Suprapubic skin (tissue), 4 donors: ENCODE measurements at regions not wholly inside any gene's neighbourhood (a gene's known extent, or its start where the extent isn't known, plus 50 kb on each side); places are given as distances from the start of the nearest gene placed in this dataset.
A peak's percentile ranks its signal among the peaks of the same experiment; 100 is the strongest.

ENCODE experiments used
- DNase-seq, 2 donors: peaks; one replicate each; pipeline ENCODE4 v3.0.0-alpha.2; 2019; ENCODE audit warnings: low spot score in 2 of 2
- H3K27ac ChIP-seq: fragments of 200-600 bp; sonication (generic); one replicate; pipeline ENCODE4 v1.5.1; 2019
- H3K27me3 ChIP-seq: fragments of 200-600 bp; sonication (generic); one replicate; pipeline ENCODE4 v1.5.1; 2019
- H3K36me3 ChIP-seq: fragments of 200-600 bp; sonication (generic); one replicate; pipeline ENCODE4 v1.5.1; 2019
- H3K4me1 ChIP-seq: fragments of 200-600 bp; sonication (generic); one replicate; pipeline ENCODE4 v1.5.1; 2019
- H3K4me3 ChIP-seq: fragments of 200-600 bp; sonication (generic); one replicate; pipeline ENCODE4 v1.5.1; 2019; ENCODE audit warnings: mild to moderate bottlenecking
- H3K9me3 ChIP-seq: fragments of 200-600 bp; sonication (generic); one replicate; pipeline ENCODE4 v1.5.1; 2019
- CTCF ChIP-seq, 2 donors: fragments of 200-600 bp in 1 of 2; fragments of 450-650 bp in 1 of 2; sonication (generic) in 1 of 2; IDR thresholded peaks; one replicate each; pipeline ENCODE4 v1.5.1; 2016 to 2019; ENCODE audit warnings: antibody characterized with exemption in 2 of 2, mild to moderate bottlenecking in 1 of 2, moderate library complexity in 1 of 2
- EP300 ChIP-seq: sonication (generic); formaldehyde crosslinking; IDR thresholded peaks from one replicate; pipeline ENCODE4 v1.6.1; 2017; ENCODE audit warnings: antibody characterized with exemption
- POLR2A ChIP-seq, 2 donors: fragments of 450-650 bp; IDR thresholded peaks; one replicate each; pipeline ENCODE4 v1.6.1; 2017; ENCODE audit warnings: antibody characterized with exemption in 2 of 2, mild to moderate bottlenecking in 2 of 2, moderate library complexity in 2 of 2
- POLR2AphosphoS5 ChIP-seq, 3 donors: sonication (generic); formaldehyde crosslinking; IDR thresholded peaks; one replicate each; pipeline ENCODE4 v1.6.1; 2017; ENCODE audit warnings: antibody characterized with exemption in 3 of 3
- WGBS: methylation state at CpG from one replicate; pipeline ENCODE4 v1.1.5; 2018; 5-methylcytosine and 5-hydroxymethylcytosine counted together

DNA sequence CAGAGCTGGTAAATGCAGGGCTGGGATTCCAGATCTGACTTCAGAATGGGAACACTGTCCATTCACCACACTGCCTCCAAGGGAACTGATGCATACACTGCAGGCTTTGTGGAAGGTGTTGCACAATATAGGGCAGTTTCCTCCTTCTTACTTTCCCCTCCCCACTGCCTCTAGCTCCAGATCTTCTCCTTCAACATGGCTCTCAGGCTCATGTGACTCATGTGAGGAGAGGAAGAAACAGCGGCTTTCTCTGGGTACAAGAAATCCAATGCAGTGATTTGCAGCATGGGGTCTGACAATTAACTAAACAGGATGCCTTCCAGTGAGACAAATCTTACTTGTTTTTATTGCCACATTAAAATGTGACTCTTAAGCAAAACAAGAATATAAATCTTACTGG, 447.6 kb upstream of the CCDC196 start:
- no peaks in the 10 kb centered on the region for H3K27me3 ChIP-seq
- 29% methylated on average over 1 of the region's 1 CpG for WGBS
- DNase-seq = no peak
- H3K4me3 ChIP-seq = no peak overlapping the region
- H3K9me3 ChIP-seq = no peaks in the 10 kb centered on the region
- H3K4me1 ChIP-seq = no peaks in the 10 kb centered on the region
- no peak overlapping the region for H3K27ac ChIP-seq
- no peaks in the 10 kb centered on the region for H3K36me3 ChIP-seq
- TF ChIP-seq POLR2A (IDR thresholded peaks at IDR 0.05) (no peak), POLR2AphosphoS5 (IDR thresholded peaks at IDR 0.05) (peak in 1 of 3 donors; percentile 17)

DNA sequence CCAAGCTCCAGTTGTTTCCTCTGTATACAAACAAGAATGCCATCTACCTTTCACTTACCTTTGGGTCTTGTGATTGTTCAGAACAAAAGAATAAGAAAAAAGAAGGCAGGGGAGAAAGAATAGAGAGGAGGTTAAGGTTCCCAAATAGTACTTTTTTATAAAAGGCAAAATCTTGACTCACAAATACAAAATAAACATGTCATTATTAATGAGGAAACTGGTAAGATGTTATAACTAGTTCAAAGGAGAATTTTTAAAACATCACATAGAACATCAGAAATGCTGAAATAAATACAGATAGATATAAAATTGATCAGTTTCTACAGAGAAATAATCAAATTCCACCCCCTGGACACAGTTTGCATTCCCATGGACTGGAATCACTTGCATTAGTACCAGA, 446.7 kb upstream of the CCDC196 start:
- DNase-seq = no peak
- H3K4me1 ChIP-seq = no peaks in the 10 kb centered on the region
- no peak for TF ChIP-seq POLR2A (IDR thresholded peaks at IDR 0.05)
- TF ChIP-seq POLR2AphosphoS5 (IDR thresholded peaks at IDR 0.05) = no peak
- TF ChIP-seq CTCF (IDR thresholded peaks at IDR 0.05) = no peak
- TF ChIP-seq EP300 = no peak
- no peaks in the 10 kb centered on the region for H3K9me3 ChIP-seq
- H3K36me3 ChIP-seq = no peaks in the 10 kb centered on the region
- H3K27me3 ChIP-seq = no peaks in the 10 kb centered on the region
- no peak overlapping the region for H3K27ac ChIP-seq
- no peak overlapping the region for H3K4me3 ChIP-seq

GRCh38 chr14:66041582-66041981, 444.6 kb upstream of the CCDC196 start:
- Histone ChIP-seq H3K9me3 (no peaks in the 10 kb centered on the region), H3K27me3 (no peaks in the 10 kb centered on the region), H3K36me3 (no peaks in the 10 kb centered on the region), H3K27ac (no peak overlapping the region), H3K4me3 (no peak overlapping the region), H3K4me1 (no peaks in the 10 kb centered on the region)
- no peak for DNase-seq
- 80% methylated on average over 6 of the region's 6 CpGs for WGBS
- TF ChIP-seq POLR2AphosphoS5 (IDR thresholded peaks at IDR 0.05) = no peak
- TF ChIP-seq POLR2A (IDR thresholded peaks at IDR 0.05) = no peak
- TF ChIP-seq EP300 = no peak
- no peak for TF ChIP-seq CTCF (IDR thresholded peaks at IDR 0.05)

DNA sequence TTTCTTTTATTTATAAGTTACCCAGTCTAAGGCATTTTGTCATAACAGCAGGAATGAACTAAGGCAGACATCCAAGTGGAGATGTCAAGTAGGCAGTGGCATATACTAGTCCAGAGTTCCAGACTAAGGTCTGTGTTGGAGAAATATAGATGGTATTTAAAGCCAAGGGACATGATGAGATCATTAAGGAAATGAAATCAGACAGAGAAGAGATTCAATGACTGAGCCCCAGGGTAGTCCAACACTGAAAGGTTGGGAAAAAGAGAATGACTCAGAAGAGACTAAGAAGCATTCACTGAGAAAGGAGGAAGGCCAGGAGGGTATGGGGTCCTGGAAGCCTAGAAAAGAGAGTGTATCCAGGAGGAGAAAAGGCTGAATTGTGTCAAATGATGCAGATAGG, 442.2 kb upstream of the CCDC196 start:
- no peaks in the 10 kb centered on the region for H3K4me1 ChIP-seq
- H3K27me3 ChIP-seq = no peaks in the 10 kb centered on the region
- TF ChIP-seq CTCF (IDR thresholded peaks at IDR 0.05) = no peak
- no peak for TF ChIP-seq POLR2AphosphoS5 (IDR thresholded peaks at IDR 0.05)
- no peak for TF ChIP-seq EP300
- TF ChIP-seq POLR2A (IDR thresholded peaks at IDR 0.05) = no peak
- H3K36me3 ChIP-seq = no peaks in the 10 kb centered on the region
- no peaks in the 10 kb centered on the region for H3K9me3 ChIP-seq
- H3K4me3 ChIP-seq = no peak overlapping the region
- no peak overlapping the region for H3K27ac ChIP-seq
- DNase-seq = no peak

DNA sequence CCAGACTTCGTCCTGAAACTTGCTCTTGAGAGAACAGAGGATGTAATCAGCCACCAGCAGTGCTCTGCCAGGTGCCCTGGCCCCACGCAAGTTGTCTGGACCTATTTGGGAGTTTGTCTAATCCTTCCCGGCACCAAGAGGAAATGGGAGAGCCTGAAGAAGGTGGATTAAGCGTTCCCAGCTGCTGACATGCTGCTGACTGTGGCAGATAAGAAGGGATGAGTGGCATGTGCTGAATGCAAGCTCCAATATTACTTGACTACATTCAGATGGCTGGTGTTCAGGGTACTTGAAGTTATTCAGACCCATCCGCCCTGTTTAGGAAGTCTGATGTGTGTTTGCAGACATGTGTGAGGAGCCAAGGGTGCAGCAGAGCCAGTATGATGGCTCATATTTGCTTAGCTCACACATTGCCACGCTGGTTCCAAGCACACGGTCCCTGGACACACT, 440.6 kb upstream of the CCDC196 start:
- DNase-seq = no peak
- TF ChIP-seq POLR2A (IDR thresholded peaks at IDR 0.05) (no peak), EP300 (no peak), CTCF (IDR thresholded peaks at IDR 0.05) (no peak), POLR2AphosphoS5 (IDR thresholded peaks at IDR 0.05) (no peak)
- Histone ChIP-seq H3K4me1 (no peaks in the 10 kb centered on the region), H3K4me3 (no peak overlapping the region), H3K9me3 (no peaks in the 10 kb centered on the region), H3K27me3 (no peaks in the 10 kb centered on the region), H3K27ac (no peak overlapping the region), H3K36me3 (no peaks in the 10 kb centered on the region)
- 54% methylated on average over 7 of the region's 7 CpGs for WGBS

DNA sequence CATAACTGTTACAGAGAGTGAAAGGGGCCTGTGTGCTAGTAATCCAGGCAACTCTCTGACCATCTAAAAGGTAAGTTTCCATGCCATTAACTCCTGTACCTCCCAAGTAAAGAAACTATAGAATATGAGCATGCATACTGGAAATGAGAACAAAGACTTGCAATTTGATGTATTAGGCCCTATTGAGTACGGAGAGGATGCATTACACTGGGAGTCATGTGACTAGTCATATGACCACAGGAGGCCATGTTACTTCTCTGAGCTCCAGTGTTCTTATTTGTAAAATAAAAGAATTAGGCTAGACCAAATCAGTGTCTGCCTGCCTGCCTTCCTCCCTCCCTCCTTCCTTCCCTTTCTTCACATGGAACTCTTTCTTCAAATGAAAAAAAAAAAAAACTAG, 440.1 kb upstream of the CCDC196 start:
- Histone ChIP-seq H3K36me3 (no peaks in the 10 kb centered on the region), H3K9me3 (no peaks in the 10 kb centered on the region), H3K27me3 (no peaks in the 10 kb centered on the region), H3K4me1 (no peaks in the 10 kb centered on the region), H3K27ac (no peak overlapping the region), H3K4me3 (no peak overlapping the region)
- TF ChIP-seq EP300 (no peak), POLR2AphosphoS5 (IDR thresholded peaks at IDR 0.05) (no peak), POLR2A (IDR thresholded peaks at IDR 0.05) (no peak), CTCF (IDR thresholded peaks at IDR 0.05) (no peak)
- no peak for DNase-seq
- 63% methylated on average over 1 of the region's 1 CpG for WGBS
